Body of pancreas (tissue), 4 donors: ENCODE measurements at regions not wholly inside any gene's neighbourhood (a gene's known extent, or its start where the extent isn't known, plus 50 kb on each side); places are given as distances from the start of the nearest gene placed in this dataset.

ENCODE experiments used
- ATAC-seq: fragments of 150-250 bp; one replicate; pipeline ENCODE4 v1.9.1; 2016
- DNase-seq, 4 donors: peaks; one replicate each; pipeline ENCODE4 v3.0.0-alpha.2; 2019
- H3K27ac ChIP-seq, 4 donors: fragments of 200-600 bp; sonication (generic); 1 replicate in 3 of 4; 2 replicates in 1 of 4; pipeline versions ENCODE4 v1.5.1 to v1.6.1; 2016 to 2019; ENCODE audit warnings: mild to moderate bottlenecking in 1 of 4, mixed read lengths in 1 of 4, moderate library complexity in 1 of 4
- H3K27me3 ChIP-seq, 2 donors: fragments of 200-600 bp; sonication (generic); one replicate each; pipeline ENCODE4 v1.6.0; 2016; ENCODE audit warnings: mild to moderate bottlenecking in 1 of 2
- H3K36me3 ChIP-seq, 2 donors: fragments of 200-600 bp; sonication (generic); replicated peaks in 1 of 2; 2 replicates each; pipeline ENCODE4 v1.5.1; 2016; ENCODE audit warnings: low read depth in 2 of 2; ENCODE audit not compliant: insufficient read depth in 1 of 2
- H3K4me1 ChIP-seq: fragments of 200-600 bp; sonication (generic); one replicate; pipeline ENCODE4 v1.6.0; 2016
- H3K4me3 ChIP-seq, 2 donors: fragments of 200-600 bp; sonication (generic); 1 replicate in 1 of 2; 2 replicates in 1 of 2; pipeline ENCODE4 v1.5.1; 2016 to 2019
- H3K9me3 ChIP-seq, 3 donors: fragments of 200-600 bp; sonication (generic); 1 replicate in 2 of 3; 2 replicates in 1 of 3; pipeline ENCODE4 v1.5.1; 2016
- POLR2A ChIP-seq, 3 donors: fragments of 450-650 bp; IDR thresholded peaks; one replicate each; pipeline ENCODE4 v1.6.1; 2016; ENCODE audit warnings: antibody characterized with exemption in 3 of 3, mild to moderate bottlenecking in 2 of 3
- WGBS, 2 donors: methylation state at CpG; one replicate each; pipeline ENCODE4 v1.1.5; 2017; 5-methylcytosine and 5-hydroxymethylcytosine counted together
- intact Hi-C: fragments of 100-400 bp; cut with DNase I; formaldehyde crosslinking; loops from one replicate; pipeline ENCODE4 v1.15.1; 2023
- TF ChIP-seq, protein P1 (sequence below), 7 experiments: fragments of 450-650 bp in 4 of 7; fragments of 200-600 bp in 3 of 7; sonication (generic) in 3 of 7; IDR thresholded peaks; one replicate each; pipeline ENCODE4 v1.5.1; 2016 to 2019; ENCODE audit warnings: antibody characterized with exemption in 7 of 7

DNA sequence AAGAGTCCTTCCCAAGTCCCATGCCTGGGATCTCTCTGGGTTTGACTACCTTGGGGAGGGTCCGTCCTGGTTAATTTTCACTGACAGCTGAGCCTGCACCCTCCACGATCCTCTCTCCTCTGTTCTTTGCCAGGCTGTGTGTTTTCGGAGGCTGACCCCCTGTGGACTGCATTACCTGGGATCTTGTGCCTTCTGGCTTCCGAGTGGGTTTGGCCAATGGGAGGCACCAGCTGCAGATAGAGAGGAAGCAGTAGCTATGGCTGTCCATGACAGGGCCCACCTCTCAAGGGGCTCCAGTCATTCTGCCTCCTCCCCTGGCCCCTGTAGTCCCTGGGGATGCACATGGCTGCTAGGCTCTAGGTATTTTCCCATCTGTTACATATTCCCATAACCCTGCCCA, 285.0 kb downstream of the DMRT2 start:
- WGBS, 2 donors: 53 to 63% methylated on average over 2 to 4 of the region's 4 CpGs
- no peak overlapping the region for H3K4me3 ChIP-seq
- DNase-seq (no peak), ATAC-seq (no peak)
- TF ChIP-seq POLR2A (IDR thresholded peaks at IDR 0.05): no peak
- TF ChIP-seq, protein P1, sequence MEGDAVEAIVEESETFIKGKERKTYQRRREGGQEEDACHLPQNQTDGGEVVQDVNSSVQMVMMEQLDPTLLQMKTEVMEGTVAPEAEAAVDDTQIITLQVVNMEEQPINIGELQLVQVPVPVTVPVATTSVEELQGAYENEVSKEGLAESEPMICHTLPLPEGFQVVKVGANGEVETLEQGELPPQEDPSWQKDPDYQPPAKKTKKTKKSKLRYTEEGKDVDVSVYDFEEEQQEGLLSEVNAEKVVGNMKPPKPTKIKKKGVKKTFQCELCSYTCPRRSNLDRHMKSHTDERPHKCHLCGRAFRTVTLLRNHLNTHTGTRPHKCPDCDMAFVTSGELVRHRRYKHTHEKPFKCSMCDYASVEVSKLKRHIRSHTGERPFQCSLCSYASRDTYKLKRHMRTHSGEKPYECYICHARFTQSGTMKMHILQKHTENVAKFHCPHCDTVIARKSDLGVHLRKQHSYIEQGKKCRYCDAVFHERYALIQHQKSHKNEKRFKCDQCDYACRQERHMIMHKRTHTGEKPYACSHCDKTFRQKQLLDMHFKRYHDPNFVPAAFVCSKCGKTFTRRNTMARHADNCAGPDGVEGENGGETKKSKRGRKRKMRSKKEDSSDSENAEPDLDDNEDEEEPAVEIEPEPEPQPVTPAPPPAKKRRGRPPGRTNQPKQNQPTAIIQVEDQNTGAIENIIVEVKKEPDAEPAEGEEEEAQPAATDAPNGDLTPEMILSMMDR (IDR thresholded peaks at IDR 0.05): no peak
- no peaks in the 10 kb centered on the region for H3K9me3 ChIP-seq
- no peaks in the 10 kb centered on the region for H3K27me3 ChIP-seq
- H3K36me3 ChIP-seq: no peaks in the 10 kb centered on the region
- H3K27ac ChIP-seq: no peak overlapping the region
- no peaks in the 10 kb centered on the region for H3K4me1 ChIP-seq
- intact Hi-C loops: no loop called here

DNA sequence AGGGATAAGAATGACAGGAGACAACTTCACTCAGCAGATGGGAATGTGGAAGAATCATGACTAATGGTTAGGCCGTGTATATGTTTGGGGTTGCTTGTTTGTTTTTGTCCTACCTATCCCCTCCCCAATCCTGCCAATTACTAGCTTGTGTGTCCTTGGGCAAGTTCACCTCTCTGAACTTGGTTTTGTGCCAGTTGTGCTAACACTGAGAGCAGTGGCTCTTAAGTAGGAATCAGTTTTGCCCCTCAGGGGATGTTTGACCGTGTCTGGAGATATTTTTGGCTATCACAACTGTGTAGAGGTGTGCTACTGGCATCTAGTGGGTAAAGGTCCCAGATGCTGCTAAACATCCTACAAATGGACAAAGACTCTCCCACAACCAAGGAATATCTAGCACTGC, 287.0 kb downstream of the DMRT2 start:
- intact Hi-C loops: no loop called here
- Histone ChIP-seq H3K36me3 (no peaks in the 10 kb centered on the region), H3K4me3 (no peak overlapping the region), H3K27me3 (no peaks in the 10 kb centered on the region), H3K27ac (no peak overlapping the region), H3K4me1 (no peaks in the 10 kb centered on the region), H3K9me3 (no peaks in the 10 kb centered on the region)
- DNase-seq: no peak
- TF ChIP-seq POLR2A (IDR thresholded peaks at IDR 0.05): no peak
- TF ChIP-seq, protein P1 (IDR thresholded peaks at IDR 0.05): peak in 2 of 7 experiments; percentile 5 to 24
- WGBS, 2 donors: 2 to 19% methylated on average over 2 of the region's 2 CpGs
- ATAC-seq: no peak

DNA sequence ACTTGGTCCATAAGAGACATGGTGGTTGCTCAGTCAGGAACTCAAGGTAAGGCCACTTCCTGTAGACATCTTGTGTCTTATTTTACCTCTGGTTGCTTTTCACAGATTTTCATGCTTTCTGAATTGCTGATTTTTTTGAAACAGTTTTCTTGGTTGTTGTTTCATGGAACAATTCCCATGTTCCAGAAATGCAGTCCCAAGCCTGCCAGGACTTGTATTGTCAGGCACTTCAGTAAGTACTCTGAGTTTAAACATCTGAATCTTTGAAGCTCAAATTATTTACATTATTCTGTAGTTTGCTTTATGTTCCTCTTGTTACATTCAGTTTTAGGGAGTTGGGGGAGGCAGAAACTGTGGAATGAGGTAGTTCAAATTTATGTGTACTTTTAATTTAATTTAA, 290.2 kb downstream of the DMRT2 start:
- H3K36me3 ChIP-seq: no peaks in the 10 kb centered on the region
- no peaks in the 10 kb centered on the region for H3K9me3 ChIP-seq
- H3K4me3 ChIP-seq: no peak overlapping the region
- DNase-seq (no peak), ATAC-seq (no peak)
- H3K27ac ChIP-seq: no peak overlapping the region
- H3K27me3 ChIP-seq: no peaks in the 10 kb centered on the region
- H3K4me1 ChIP-seq: no peaks in the 10 kb centered on the region
- intact Hi-C loops: no loop called here
- no peak for TF ChIP-seq POLR2A (IDR thresholded peaks at IDR 0.05)
- TF ChIP-seq, protein P1 (IDR thresholded peaks at IDR 0.05): no peak

DNA sequence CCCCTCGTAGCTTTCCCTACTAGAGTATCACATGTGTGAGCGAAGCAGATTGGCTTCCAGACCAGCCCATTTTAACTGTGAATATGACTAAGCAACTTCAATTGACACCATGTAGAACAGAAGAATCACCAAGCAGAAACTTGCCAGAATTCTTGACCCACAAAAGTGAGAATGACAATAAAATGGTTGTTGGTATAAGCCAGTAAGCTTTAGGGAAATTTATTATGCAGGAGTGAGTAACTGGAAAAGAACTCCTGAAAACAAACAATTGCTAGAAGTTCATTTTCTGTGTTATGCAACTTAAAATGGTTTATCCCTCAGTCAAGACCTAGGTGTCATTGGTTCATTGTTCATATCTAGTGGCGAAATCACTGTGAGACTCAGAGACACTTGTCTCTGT, 303.1 kb downstream of the DMRT2 start:
- ATAC-seq (no peak), DNase-seq (no peak)
- Histone ChIP-seq H3K27me3 (no peaks in the 10 kb centered on the region), H3K27ac (no peak overlapping the region), H3K4me3 (no peak overlapping the region), H3K36me3 (no peaks in the 10 kb centered on the region), H3K4me1 (no peaks in the 10 kb centered on the region), H3K9me3 (no peaks in the 10 kb centered on the region)
- TF ChIP-seq, protein P1 (IDR thresholded peaks at IDR 0.05): no peak
- TF ChIP-seq POLR2A (IDR thresholded peaks at IDR 0.05): no peak
- intact Hi-C loops: no loop called here
- 62% methylated on average over 3 of the region's 3 CpGs for WGBS, 2 donors

DNA sequence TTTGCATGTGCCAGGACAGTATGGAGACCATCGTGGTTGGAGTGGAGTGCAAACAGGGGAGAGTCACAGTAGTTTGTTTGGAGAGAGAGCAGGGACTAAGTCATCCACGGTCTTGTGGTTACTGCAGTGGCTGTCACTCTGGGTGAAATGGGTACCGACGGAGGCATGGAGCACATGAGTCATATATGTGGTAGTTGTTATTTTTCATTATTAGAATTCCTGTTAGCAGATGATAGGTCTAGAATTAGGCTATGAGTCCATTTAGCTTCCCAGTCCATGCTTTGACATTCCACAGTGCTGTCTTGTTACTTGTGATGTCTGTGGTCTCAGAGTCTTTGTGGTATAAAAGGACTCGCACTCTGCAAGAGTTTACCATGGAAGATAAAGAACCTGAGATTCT, 303.9 kb downstream of the DMRT2 start:
- Histone ChIP-seq H3K27ac (no peak overlapping the region), H3K4me1 (no peaks in the 10 kb centered on the region), H3K27me3 (no peaks in the 10 kb centered on the region), H3K4me3 (no peak overlapping the region), H3K36me3 (no peaks in the 10 kb centered on the region), H3K9me3 (no peaks in the 10 kb centered on the region)
- no peak for TF ChIP-seq POLR2A (IDR thresholded peaks at IDR 0.05)
- TF ChIP-seq, protein P1 (IDR thresholded peaks at IDR 0.05): no peak
- no peak for ATAC-seq
- intact Hi-C loops: no loop called here
- no peak for DNase-seq
- 61 to 63% methylated on average over 5 of the region's 5 CpGs for WGBS, 2 donors
